Activated CD4-positive, CD25-positive, alpha-beta regulatory T cell treated with anti-CD3 and anti-CD28 coated beads, Interleukin-2, amount 50 U/mL, for 72 hours (primary cell): ENCODE measurements at regions not wholly inside any gene's neighbourhood (a gene's known extent, or its start where the extent isn't known, plus 50 kb on each side); places are given as distances from the start of the nearest gene placed in this dataset.

Experiments
- DNase-seq: peaks from one replicate; pipeline ENCODE4 v3.0.0; 2021

GRCh38 chr2:234304950-234305349, 191.9 kb downstream of the ARL4C start:
- no peak for DNase-seq

- DNase-seq: no peak
These were observed 194.3 kb downstream of the ARL4C start for GRCh38 chr2:234302664-234302991.

- no peak for DNase-seq
These were observed 195.7 kb downstream of the ARL4C start for GRCh38 chr2:234300932-234301823.

- no peak for DNase-seq
These were observed 196.4 kb downstream of the ARL4C start for GRCh38 chr2:234300391-234300925.

- no peak for DNase-seq
These were observed 198.0 kb downstream of the ARL4C start for GRCh38 chr2:234298918-234299317.

- no peak for DNase-seq
These were observed 199.9 kb downstream of the ARL4C start for GRCh38 chr2:234296991-234297390.

GRCh38 chr2:234293973-234294372, 202.9 kb downstream of the ARL4C start:
- DNase-seq: no peak

GRCh38 chr2:234292962-234293243, 204.0 kb downstream of the ARL4C start:
- DNase-seq: no peak

GRCh38 chr2:234292205-234292961, 204.5 kb downstream of the ARL4C start:
- peak; percentile 43 for DNase-seq

GRCh38 chr2:234291765-234292204, 205.1 kb downstream of the ARL4C start:
- peak; percentile 44 for DNase-seq

GRCh38 chr2:234290671-234291070, 206.2 kb downstream of the ARL4C start:
- DNase-seq: peak; percentile 72

GRCh38 chr2:234289834-234290590, 206.9 kb downstream of the ARL4C start:
- DNase-seq: peak; percentile 60

- peak; percentile 76 for DNase-seq
These were observed 207.9 kb downstream of the ARL4C start for GRCh38 chr2:234288974-234289455.

- DNase-seq: no peak
These were observed 209.2 kb downstream of the ARL4C start for GRCh38 chr2:234287650-234288049.

- DNase-seq: no peak
These were observed 209.9 kb downstream of the ARL4C start for GRCh38 chr2:234286956-234287355.

GRCh38 chr2:234286118-234286598, 210.7 kb downstream of the ARL4C start:
- DNase-seq: no peak

- DNase-seq: no peak
These were observed 211.3 kb downstream of the ARL4C start for GRCh38 chr2:234285541-234285940.

- no peak for DNase-seq
These were observed 217.2 kb downstream of the ARL4C start for GRCh38 chr2:234279637-234280036.

- DNase-seq: no peak
These were observed 218.2 kb downstream of the ARL4C start for GRCh38 chr2:234278556-234279255.

GRCh38 chr2:234275515-234275914, 221.4 kb downstream of the ARL4C start:
- DNase-seq: no peak

- DNase-seq: no peak
These were observed 222.8 kb downstream of the ARL4C start for GRCh38 chr2:234273887-234274584.
